ENCODE measurements at regions not wholly inside any gene's neighbourhood (a gene's known extent, or its start where the extent isn't known, plus 50 kb on each side); places are given as distances from the start of the nearest gene placed in this dataset.

GRCh38 chr3:177835008-177835407, 637.7 kb upstream of the TBL1XR1 start:
- H3K4me3 ChIP-seq (ENCODE audit: low read length, poor library complexity, severe bottlenecking): no peak overlapping the region
- H3K9ac ChIP-seq (ENCODE audit: low read depth, low read length, poor library complexity, severe bottlenecking): no peak overlapping the region
- H4K20me1 ChIP-seq (ENCODE audit: insufficient read depth, low read length, poor library complexity, severe bottlenecking): no peaks in the 10 kb centered on the region
- H3K4me1 ChIP-seq (ENCODE audit: insufficient read depth, low read length, poor library complexity, severe bottlenecking): peaks cover 19% of the 10 kb centered on the region
- H3K9me3 ChIP-seq (ENCODE audit: insufficient read depth, low read depth, low read length): no peaks in the 10 kb centered on the region
- H3K9me2 ChIP-seq (replicated peaks; ENCODE audit: low read depth, low read length): no peaks in the 10 kb centered on the region
- H3F3A ChIP-seq (ENCODE audit: low read depth): no peaks in the 10 kb centered on the region
- H3K27me3 ChIP-seq (ENCODE audit: insufficient read depth, low read length, poor library complexity, severe bottlenecking): no peaks in the 10 kb centered on the region
- H3K36me3 ChIP-seq (ENCODE audit: insufficient read depth, low read length): no peaks in the 10 kb centered on the region
- no peak overlapping the region for H2AFZ ChIP-seq (ENCODE audit: low read length)
- no peak overlapping the region for H3K4me2 ChIP-seq (ENCODE audit: low read depth, low read length, poor library complexity, severe bottlenecking)
- H3K79me2 ChIP-seq (ENCODE audit: insufficient read depth, low read length): no peaks in the 10 kb centered on the region
- TF ChIP-seq CTCF (conservative IDR thresholded peaks at IDR 0.05; ENCODE audit: low read length) (no peak), EZH2phosphoT487 (IDR thresholded peaks at IDR 0.05; ENCODE audit: borderline replicate concordance) (no peak)

- Histone ChIP-seq H3K4me1 (ENCODE audit: insufficient read depth, low read length, poor library complexity, severe bottlenecking) (peaks cover 19% of the 10 kb centered on the region), H3K4me3 (ENCODE audit: low read length, poor library complexity, severe bottlenecking) (no peak overlapping the region), H3K4me2 (ENCODE audit: low read depth, low read length, poor library complexity, severe bottlenecking) (no peak overlapping the region), H3F3A (ENCODE audit: low read depth) (no peaks in the 10 kb centered on the region), H3K27me3 (ENCODE audit: insufficient read depth, low read length, poor library complexity, severe bottlenecking) (no peaks in the 10 kb centered on the region), H3K79me2 (ENCODE audit: insufficient read depth, low read length) (no peaks in the 10 kb centered on the region), H3K9ac (ENCODE audit: low read depth, low read length, poor library complexity, severe bottlenecking) (no peak overlapping the region), H3K9me2 (replicated peaks; ENCODE audit: low read depth, low read length) (no peaks in the 10 kb centered on the region), H3K36me3 (ENCODE audit: insufficient read depth, low read length) (no peaks in the 10 kb centered on the region), H4K20me1 (ENCODE audit: insufficient read depth, low read length, poor library complexity, severe bottlenecking) (no peaks in the 10 kb centered on the region), H2AFZ (ENCODE audit: low read length) (no peak overlapping the region), H3K9me3 (ENCODE audit: insufficient read depth, low read depth, low read length) (no peaks in the 10 kb centered on the region)
- TF ChIP-seq CTCF (conservative IDR thresholded peaks at IDR 0.05; ENCODE audit: low read length): no peak
- no peak for TF ChIP-seq EZH2phosphoT487 (IDR thresholded peaks at IDR 0.05; ENCODE audit: borderline replicate concordance)
These were observed 638.6 kb upstream of the TBL1XR1 start for GRCh38 chr3:177835917-177836316.

- TF ChIP-seq EZH2phosphoT487 (IDR thresholded peaks at IDR 0.05; ENCODE audit: borderline replicate concordance) (no peak), CTCF (conservative IDR thresholded peaks at IDR 0.05; ENCODE audit: low read length) (no peak)
- H3K27me3 ChIP-seq (ENCODE audit: insufficient read depth, low read length, poor library complexity, severe bottlenecking): no peaks in the 10 kb centered on the region
- no peak overlapping the region for H3K4me2 ChIP-seq (ENCODE audit: low read depth, low read length, poor library complexity, severe bottlenecking)
- no peaks in the 10 kb centered on the region for H3K79me2 ChIP-seq (ENCODE audit: insufficient read depth, low read length)
- no peaks in the 10 kb centered on the region for H3K9me2 ChIP-seq (replicated peaks; ENCODE audit: low read depth, low read length)
- no peaks in the 10 kb centered on the region for H3F3A ChIP-seq (ENCODE audit: low read depth)
- H3K9ac ChIP-seq (ENCODE audit: low read depth, low read length, poor library complexity, severe bottlenecking): no peak overlapping the region
- peaks cover 15% of the 10 kb centered on the region for H3K4me1 ChIP-seq (ENCODE audit: insufficient read depth, low read length, poor library complexity, severe bottlenecking)
- H3K9me3 ChIP-seq (ENCODE audit: insufficient read depth, low read depth, low read length): no peaks in the 10 kb centered on the region
- no peaks in the 10 kb centered on the region for H4K20me1 ChIP-seq (ENCODE audit: insufficient read depth, low read length, poor library complexity, severe bottlenecking)
- H3K4me3 ChIP-seq (ENCODE audit: low read length, poor library complexity, severe bottlenecking): no peak overlapping the region
- H3K36me3 ChIP-seq (ENCODE audit: insufficient read depth, low read length): no peaks in the 10 kb centered on the region
- H2AFZ ChIP-seq (ENCODE audit: low read length): no peak overlapping the region
These were observed 639.4 kb upstream of the TBL1XR1 start for GRCh38 chr3:177836671-177837070.

Data from Loucy (cell line).